ENCODE measurements at regions not wholly inside any gene's neighbourhood (a gene's known extent, or its start where the extent isn't known, plus 50 kb on each side); places are given as distances from the start of the nearest gene placed in this dataset.

DNA sequence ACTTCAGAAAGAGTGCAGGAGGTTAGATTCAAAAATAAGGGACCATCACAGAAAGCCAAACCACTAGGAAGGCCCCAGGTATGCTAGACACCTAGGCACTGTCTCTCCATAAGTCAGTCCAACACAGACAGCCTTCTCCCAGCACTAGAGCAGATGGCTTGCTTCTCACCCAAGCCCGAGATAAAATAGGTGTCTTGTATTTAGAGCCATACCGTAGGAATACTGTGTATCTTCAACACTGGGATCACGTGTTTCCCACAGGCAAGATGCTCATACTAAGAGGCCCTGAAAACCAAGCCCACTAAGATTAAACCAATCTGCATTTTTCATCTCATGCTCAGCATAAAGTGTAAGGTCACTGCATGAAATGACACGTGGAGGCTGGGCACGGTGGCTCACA, 223.3 kb upstream of the KAZN start:
- TF ChIP-seq POLR2AphosphoS5 (IDR thresholded peaks at IDR 0.05; ENCODE audit: insufficient read depth, low read depth, low read length) (no peak), POLR2A (IDR thresholded peaks at IDR 0.05; ENCODE audit: low read depth, low read length) (no peak), JUN (IDR thresholded peaks at IDR 0.05; ENCODE audit: borderline replicate concordance, insufficient read depth, insufficient read length, low read depth) (no peak)
- TF ChIP-seq, protein P1, sequence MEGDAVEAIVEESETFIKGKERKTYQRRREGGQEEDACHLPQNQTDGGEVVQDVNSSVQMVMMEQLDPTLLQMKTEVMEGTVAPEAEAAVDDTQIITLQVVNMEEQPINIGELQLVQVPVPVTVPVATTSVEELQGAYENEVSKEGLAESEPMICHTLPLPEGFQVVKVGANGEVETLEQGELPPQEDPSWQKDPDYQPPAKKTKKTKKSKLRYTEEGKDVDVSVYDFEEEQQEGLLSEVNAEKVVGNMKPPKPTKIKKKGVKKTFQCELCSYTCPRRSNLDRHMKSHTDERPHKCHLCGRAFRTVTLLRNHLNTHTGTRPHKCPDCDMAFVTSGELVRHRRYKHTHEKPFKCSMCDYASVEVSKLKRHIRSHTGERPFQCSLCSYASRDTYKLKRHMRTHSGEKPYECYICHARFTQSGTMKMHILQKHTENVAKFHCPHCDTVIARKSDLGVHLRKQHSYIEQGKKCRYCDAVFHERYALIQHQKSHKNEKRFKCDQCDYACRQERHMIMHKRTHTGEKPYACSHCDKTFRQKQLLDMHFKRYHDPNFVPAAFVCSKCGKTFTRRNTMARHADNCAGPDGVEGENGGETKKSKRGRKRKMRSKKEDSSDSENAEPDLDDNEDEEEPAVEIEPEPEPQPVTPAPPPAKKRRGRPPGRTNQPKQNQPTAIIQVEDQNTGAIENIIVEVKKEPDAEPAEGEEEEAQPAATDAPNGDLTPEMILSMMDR (IDR thresholded peaks at IDR 0.05; ENCODE audit: extremely low read depth in 1 of 2, insufficient read depth in 1 of 2, low read depth in 1 of 2, low read length in 2 of 2) = no peak
